Activated CD8-positive, alpha-beta T cell treated with anti-CD3 and anti-CD28 coated beads for 36 hours (primary cell): ENCODE measurements at regions not wholly inside any gene's neighbourhood (a gene's known extent, or its start where the extent isn't known, plus 50 kb on each side); places are given as distances from the start of the nearest gene placed in this dataset.

Source experiments
- ATAC-seq: fragments of 200-7000 bp; cut with Tn5 transposase; one replicate; pipeline ENCODE4 v1.10.0; 2021; ENCODE audit warnings: mild to moderate bottlenecking, moderate library complexity
- CTCF ChIA-PET: fragments of 350-600 bp; sonication (Branson Sonifier 250); formaldehyde crosslinking; loops from one replicate; lab custom pipeline; 2021; ENCODE audit warnings: antibody characterized with exemption; lab: Charles Lee
- POLR2A ChIA-PET: fragments of 350-600 bp; sonication (Branson Sonifier 250); formaldehyde crosslinking; loops from one replicate; lab custom pipeline; 2021; ENCODE audit warnings: antibody characterized with exemption; lab: Charles Lee
- DNase-seq: peaks from one replicate; pipeline ENCODE4 v3.0.0-alpha.2; 2020
- H3K27ac Mint-ChIP-seq: one replicate; pipeline ENCODE4 v1.8.0; 2021; ENCODE audit warnings: mild to moderate bottlenecking, mixed read lengths
- H3K27me3 Mint-ChIP-seq: one replicate; pipeline ENCODE4 v1.8.0; 2021; ENCODE audit warnings: mixed read lengths
- H3K36me3 Mint-ChIP-seq: one replicate; pipeline ENCODE4 v1.8.0; 2021; ENCODE audit warnings: low read depth, mixed read lengths
- H3K4me1 Mint-ChIP-seq: one replicate; pipeline ENCODE4 v1.8.0; 2021; ENCODE audit warnings: low read depth, mixed read lengths
- H3K4me3 Mint-ChIP-seq: one replicate; pipeline ENCODE4 v1.8.0; 2021; ENCODE audit warnings: mild to moderate bottlenecking, moderate library complexity, mixed read lengths
- H3K9me3 Mint-ChIP-seq: one replicate; pipeline ENCODE4 v1.8.0; 2021; ENCODE audit warnings: mixed read lengths
- CTCF ChIP-seq: fragments of 200-600 bp; IDR thresholded peaks from one replicate; pipeline ENCODE4 v1.8.0; 2022; ENCODE audit warnings: antibody characterized with exemption, mild to moderate bottlenecking
- intact Hi-C: fragments of 100-400 bp; cut with micrococcal nuclease; formaldehyde crosslinking; loops from one replicate; pipeline ENCODE4 v1.10.0; 2022

- intact Hi-C loops: no loop called here
- Mint-ChIP-seq H3K27ac (no peak overlapping the region), H3K27me3 (no peaks in the 10 kb centered on the region), H3K36me3 (no peaks in the 10 kb centered on the region), H3K4me1 (no peaks in the 10 kb centered on the region), H3K4me3 (no peak overlapping the region), H3K9me3 (peaks cover 9% of the 10 kb centered on the region)
- ChIA-PET CTCF (no interaction called here), POLR2A (no interaction called here)
- DNase-seq: no peak
- no peak for TF ChIP-seq CTCF
- no peak for ATAC-seq
Measured at GRCh38 chr5:20215257-20215656, 227.3 kb upstream of the CDH18 start.

GRCh38 chr5:20213803-20214202 lies 225.8 kb upstream of the CDH18 start:
- Mint-ChIP-seq H3K4me1 (no peaks in the 10 kb centered on the region), H3K27ac (no peak overlapping the region), H3K9me3 (peaks cover 14% of the 10 kb centered on the region), H3K27me3 (no peaks in the 10 kb centered on the region), H3K4me3 (no peak overlapping the region), H3K36me3 (no peaks in the 10 kb centered on the region)
- no peak for TF ChIP-seq CTCF
- no peak for ATAC-seq
- POLR2A ChIA-PET: no interaction called here
- intact Hi-C loops: no loop called here
- CTCF ChIA-PET: no interaction called here
- no peak for DNase-seq

- no peak for TF ChIP-seq CTCF
- ChIA-PET POLR2A (no interaction called here), CTCF (no interaction called here)
- intact Hi-C loops: no loop called here
- Mint-ChIP-seq H3K27me3 (no peaks in the 10 kb centered on the region), H3K4me1 (no peaks in the 10 kb centered on the region), H3K36me3 (no peaks in the 10 kb centered on the region), H3K4me3 (no peak overlapping the region), H3K27ac (no peak overlapping the region), H3K9me3 (peaks cover 10% of the 10 kb centered on the region)
- DNase-seq (no peak), ATAC-seq (no peak)
Measured at GRCh38 chr5:20212701-20213100, 224.7 kb upstream of the CDH18 start.

GRCh38 chr5:20166456-20166855 lies 178.5 kb upstream of the CDH18 start:
- no peaks in the 10 kb centered on the region for H3K36me3 Mint-ChIP-seq
- ATAC-seq (no peak), DNase-seq (no peak)
- H3K9me3 Mint-ChIP-seq: peaks cover 3% of the 10 kb centered on the region
- intact Hi-C loops: no loop called here
- TF ChIP-seq CTCF: no peak
- POLR2A ChIA-PET: no interaction called here
- H3K4me1 Mint-ChIP-seq: no peaks in the 10 kb centered on the region
- no peaks in the 10 kb centered on the region for H3K27me3 Mint-ChIP-seq
- CTCF ChIA-PET: no interaction called here
- H3K27ac Mint-ChIP-seq: no peak overlapping the region
- H3K4me3 Mint-ChIP-seq: no peak overlapping the region

GRCh38 chr5:20158006-20158405 lies 170.0 kb upstream of the CDH18 start:
- Mint-ChIP-seq H3K4me3 (no peak overlapping the region), H3K4me1 (no peaks in the 10 kb centered on the region), H3K9me3 (peaks cover 5% of the 10 kb centered on the region), H3K27me3 (no peaks in the 10 kb centered on the region), H3K36me3 (no peaks in the 10 kb centered on the region), H3K27ac (no peak overlapping the region)
- ChIA-PET CTCF (no interaction called here), POLR2A (no interaction called here)
- intact Hi-C loops: no loop called here
- ATAC-seq: no peak
- no peak for DNase-seq
- TF ChIP-seq CTCF: no peak
